ENCODE measurements at regions not wholly inside any gene's neighbourhood (a gene's known extent, or its start where the extent isn't known, plus 50 kb on each side); places are given as distances from the start of the nearest gene placed in this dataset.

- no peak for DNase-seq
- Histone ChIP-seq H3K4me1 (peaks cover 0 to 3% (median 1%) of the 10 kb centered on the region in 4 donors), H3K27ac (peak overlapping the region in 3 of 4 donors; percentile 31 to 44 (median 34)), H3K4me3 (no peak overlapping the region), H3K36me3 (no peaks in the 10 kb centered on the region), H3K9me3 (no peaks in the 10 kb centered on the region), H3K27me3 (no peaks in the 10 kb centered on the region)
- WGBS, 2 donors, result 81 to 98% methylated on average over 9 to 10 of the region's 10 CpGs
- TF ChIP-seq EP300 (IDR thresholded peaks at IDR 0.05), result no peak
- no peak for TF ChIP-seq POLR2A (IDR thresholded peaks at IDR 0.05)
- TF ChIP-seq CTCF (IDR thresholded peaks at IDR 0.05), result no peak
- TF ChIP-seq POLR2AphosphoS5 (IDR thresholded peaks at IDR 0.05), result no peak
- no peak for ATAC-seq (ENCODE audit: low FRiP score in 2 of 2)
Measured at GRCh38 chr5:82346399-82347165, 68.4 kb upstream of the RPS23 start.

- Histone ChIP-seq H3K4me1 (peaks cover 0 to 3% (median 0%) of the 10 kb centered on the region in 4 donors), H3K27me3 (no peaks in the 10 kb centered on the region), H3K9me3 (no peaks in the 10 kb centered on the region), H3K27ac (no peak overlapping the region), H3K4me3 (no peak overlapping the region), H3K36me3 (no peaks in the 10 kb centered on the region)
- ATAC-seq (ENCODE audit: low FRiP score in 2 of 2) (no peak), DNase-seq (no peak)
- TF ChIP-seq POLR2A (IDR thresholded peaks at IDR 0.05) (no peak), POLR2AphosphoS5 (IDR thresholded peaks at IDR 0.05) (no peak), CTCF (IDR thresholded peaks at IDR 0.05) (no peak), EP300 (IDR thresholded peaks at IDR 0.05) (no peak)
- 89% methylated on average over 3 of the region's 3 CpGs for WGBS, 2 donors
Measured at GRCh38 chr5:82345108-82345507, 67.0 kb upstream of the RPS23 start.

GRCh38 chr5:82341325-82341724 is 63.2 kb upstream of the RPS23 start:
- WGBS, 2 donors, result 62 to 86% methylated on average over 1 of the region's 1 CpG

GRCh38 chr5:82340799-82341198 is 62.6 kb upstream of the RPS23 start:
- H3K9me3 ChIP-seq, result no peaks in the 10 kb centered on the region
- DNase-seq (no peak), ATAC-seq (ENCODE audit: low FRiP score in 2 of 2) (no peak)
- WGBS, 2 donors, result 80 to 93% methylated on average over 5 of the region's 5 CpGs
- H3K4me3 ChIP-seq, result no peak overlapping the region
- H3K4me1 ChIP-seq, result no peaks in the 10 kb centered on the region
- TF ChIP-seq CTCF (IDR thresholded peaks at IDR 0.05) (no peak), EP300 (IDR thresholded peaks at IDR 0.05) (no peak), POLR2A (IDR thresholded peaks at IDR 0.05) (no peak), POLR2AphosphoS5 (IDR thresholded peaks at IDR 0.05) (no peak)
- no peaks in the 10 kb centered on the region for H3K27me3 ChIP-seq
- H3K36me3 ChIP-seq, result no peaks in the 10 kb centered on the region
- H3K27ac ChIP-seq, result no peak overlapping the region

More at GRCh38 chr5:82341325-82341724, 63.2 kb upstream of the RPS23 start:
- no peaks in the 10 kb centered on the region for H3K27me3 ChIP-seq
- no peaks in the 10 kb centered on the region for H3K9me3 ChIP-seq
- H3K4me3 ChIP-seq, result no peak overlapping the region
- no peaks in the 10 kb centered on the region for H3K36me3 ChIP-seq
- ATAC-seq (ENCODE audit: low FRiP score in 2 of 2), result no peak
- H3K4me1 ChIP-seq, result no peaks in the 10 kb centered on the region
- H3K27ac ChIP-seq, result no peak overlapping the region
- no peak for DNase-seq
- no peak for TF ChIP-seq POLR2A (IDR thresholded peaks at IDR 0.05)
- TF ChIP-seq EP300 (IDR thresholded peaks at IDR 0.05), result no peak
- no peak for TF ChIP-seq CTCF (IDR thresholded peaks at IDR 0.05)
- no peak for TF ChIP-seq POLR2AphosphoS5 (IDR thresholded peaks at IDR 0.05)

GRCh38 chr5:82339792-82340191 is 61.6 kb upstream of the RPS23 start:
- Histone ChIP-seq H3K4me1 (peaks cover 0 to 6% (median 1%) of the 10 kb centered on the region in 4 donors), H3K27ac (no peak overlapping the region), H3K4me3 (no peak overlapping the region), H3K27me3 (no peaks in the 10 kb centered on the region), H3K36me3 (no peaks in the 10 kb centered on the region), H3K9me3 (no peaks in the 10 kb centered on the region)
- ATAC-seq (ENCODE audit: low FRiP score in 2 of 2) (no peak), DNase-seq (no peak)
- WGBS, 2 donors, result 87 to 88% methylated on average over 3 of the region's 3 CpGs
- no peak for TF ChIP-seq CTCF (IDR thresholded peaks at IDR 0.05)
- TF ChIP-seq POLR2A (IDR thresholded peaks at IDR 0.05), result no peak
- TF ChIP-seq EP300 (IDR thresholded peaks at IDR 0.05), result no peak
- no peak for TF ChIP-seq POLR2AphosphoS5 (IDR thresholded peaks at IDR 0.05)

Measured in upper lobe of left lung (tissue), 6 donors.